HepG2 (cell line): ENCODE measurements at regions not wholly inside any gene's neighbourhood (a gene's known extent, or its start where the extent isn't known, plus 50 kb on each side); places are given as distances from the start of the nearest gene placed in this dataset.

ENCODE experiments used
- ATAC-seq: fragments of 200-7000 bp; cut with Tn5 transposase; 3 replicates; pipeline ENCODE4 v1.9.1; 2020; ENCODE audit warnings: mild to moderate bottlenecking, moderate library complexity
- BruUV-seq: library from RNA; stranded (reverse); fragments of 400-500 nt; replicated peaks from 2 replicates; lab custom pipeline; 2021; lab: Mats Ljungman, UMichigan
- CTCF ChIA-PET: fragments of 300-600 bp; formaldehyde crosslinking; extraction: SDS; loops from one replicate; lab custom pipeline; 2021; ENCODE audit warnings: low total read pairs, inconsistent platforms, low intra/inter-chr PET ratio; lab: Yijun Ruan, JAX
- POLR2A ChIA-PET: fragments of 350-600 bp; sonication (Branson Sonifier 250); formaldehyde crosslinking; loops from one replicate; lab custom pipeline; 2020; ENCODE audit warnings: antibody characterized with exemption, inconsistent platforms; lab: Yijun Ruan, JAX
- DNase-seq: peaks from one replicate; pipeline ENCODE4 v3.0.0-alpha.2; 2015; ENCODE audit warnings: low spot score
- FAIRE-seq: peaks from 3 replicates; lab custom pipeline; 2011; peaks lifted over from hg19 to GRCh38; lab: Jason Lieb, UNC
- H2AFZ ChIP-seq: one replicate; pipeline ENCODE4 v1.6.1; 2011; ENCODE audit warnings: low read length, inconsistent platforms
- H3K27ac ChIP-seq: fragments of 300-600 bp; 3 replicates; pipeline ENCODE4 v1.8.0; 2011; ENCODE audit warnings: mixed run types, mild to moderate bottlenecking, mixed read lengths, low read length, inconsistent platforms; ENCODE audit not compliant: insufficient read depth; ENCODE audit errors: extremely low read length
- H3K27me3 ChIP-seq, 2 experiments: fragments of 200-600 bp in 1 of 2; 2 replicates in 1 of 2; 3 replicates in 1 of 2; pipeline versions ENCODE4 v1.6.0 to v1.8.0; 2011; ENCODE audit warnings: low read length in 2 of 2, mild to moderate bottlenecking in 2 of 2, moderate library complexity in 2 of 2, inconsistent platforms in 1 of 2; ENCODE audit not compliant: insufficient read depth in 2 of 2, control insufficient read depth in 1 of 2
- H3K36me3 ChIP-seq, 2 experiments: fragments of 200-600 bp in 1 of 2; replicated peaks in 1 of 2; 2 replicates in 1 of 2; 3 replicates in 1 of 2; pipeline versions ENCODE4 v1.5.1 to v1.8.0; 2011; ENCODE audit warnings: low read length in 2 of 2, inconsistent platforms in 1 of 2; ENCODE audit not compliant: insufficient read depth in 2 of 2, control insufficient read depth in 1 of 2
- H3K4me1 ChIP-seq: 2 replicates; pipeline ENCODE4 v1.5.1; 2012; ENCODE audit warnings: low read length, inconsistent platforms; ENCODE audit not compliant: insufficient read depth
- H3K4me2 ChIP-seq: 2 replicates; pipeline ENCODE4 v1.6.0; 2011; ENCODE audit warnings: low read depth, low read length, inconsistent platforms
- H3K4me3 ChIP-seq, 3 experiments: fragments of 200-600 bp in 1 of 3; sonication (generic), shearing (Covaris generic) in 1 of 3; replicated peaks in 1 of 3; 2 replicates each; pipeline ENCODE4 v1.5.1; 2011 to 2016; ENCODE audit warnings: low read length in 3 of 3, inconsistent platforms in 2 of 3, low read depth in 2 of 3, mild to moderate bottlenecking in 2 of 3, control low read depth in 1 of 3, mixed read lengths in 1 of 3; ENCODE audit not compliant: insufficient read depth in 1 of 3
- H3K79me2 ChIP-seq: one replicate; pipeline ENCODE4 v1.6.1; 2011; ENCODE audit warnings: low read length, inconsistent platforms; ENCODE audit not compliant: insufficient read depth
- H3K9ac ChIP-seq: 2 replicates; pipeline ENCODE4 v1.6.0; 2011; ENCODE audit warnings: mild to moderate bottlenecking, low read depth, low read length, inconsistent platforms; ENCODE audit not compliant: insufficient read depth
- H3K9me3 ChIP-seq: 2 replicates; pipeline ENCODE4 v1.5.1; 2012; ENCODE audit warnings: mild to moderate bottlenecking, low read length
- H4K20me1 ChIP-seq: 2 replicates; pipeline ENCODE4 v1.6.0; 2011; ENCODE audit warnings: inconsistent platforms, mild to moderate bottlenecking, low read length, moderate library complexity; ENCODE audit not compliant: insufficient read depth
- CC2D1A ChIP-seq: sonication (generic); formaldehyde crosslinking; IDR thresholded peaks from 2 replicates; pipeline ENCODE4 v1.8.1; 2023; ENCODE audit warnings: mild to moderate bottlenecking, missing genetic modification reagents
- CEBPB ChIP-seq: IDR thresholded peaks from 2 replicates; pipeline ENCODE4 v1.6.1; 2011; ENCODE audit warnings: low read depth, low read length, improper control_type of control experiment, borderline replicate concordance
- ERF ChIP-seq: IDR thresholded peaks from 2 replicates; pipeline ENCODE4 v1.6.1; 2018; ENCODE audit warnings: missing biosample characterization, missing genetic modification reagents
- HOXA7 ChIP-seq: sonication (generic); formaldehyde crosslinking; IDR thresholded peaks from 2 replicates; pipeline ENCODE4 v1.8.1; 2022; ENCODE audit warnings: mild to moderate bottlenecking, missing genetic modification reagents, moderate library complexity
- JUN ChIP-seq: sonication (generic); formaldehyde crosslinking; IDR thresholded peaks from 2 replicates; pipeline ENCODE4 v1.4.0; 2020; ENCODE audit warnings: mild to moderate bottlenecking, missing genetic modification reagents
- MAFF ChIP-seq: IDR thresholded peaks from 2 replicates; pipeline ENCODE4 v1.6.1; 2011; ENCODE audit warnings: low read depth, low read length, improper control_type of control experiment
- MAFK ChIP-seq, 2 experiments: IDR thresholded peaks in 1 of 2; conservative IDR thresholded peaks in 1 of 2; 2 replicates each; pipeline ENCODE4 v1.6.1; 2011; ENCODE audit warnings: improper control_type of control experiment in 2 of 2, low read length in 2 of 2
- NBN ChIP-seq: fragments of 450-650 bp; conservative IDR thresholded peaks from 2 replicates; pipeline ENCODE4 v1.6.1; 2017
- PBX3 ChIP-seq: sonication (generic); formaldehyde crosslinking; IDR thresholded peaks from 2 replicates; pipeline ENCODE4 v1.8.1; 2023; ENCODE audit warnings: missing genetic modification reagents, inconsistent platforms, borderline replicate concordance
- SRSF9 ChIP-seq: fragments of 200-400 bp; formaldehyde crosslinking; IDR thresholded peaks from 2 replicates; pipeline ENCODE4 v1.6.1; 2018; ENCODE audit warnings: borderline replicate concordance, mild to moderate bottlenecking, low read depth, low read length; ENCODE audit not compliant: insufficient read depth, poor library complexity, severe bottlenecking
- ZFAT ChIP-seq: sonication (generic); formaldehyde crosslinking; conservative IDR thresholded peaks from 2 replicates; pipeline ENCODE4 v1.8.1; 2023; ENCODE audit warnings: missing genetic modification reagents, inconsistent platforms
- ZNF225 ChIP-seq: sonication (generic); formaldehyde crosslinking; IDR thresholded peaks from 2 replicates; pipeline ENCODE4 v1.4.0; 2020; ENCODE audit warnings: mild to moderate bottlenecking, missing genetic modification reagents
- ZNF253 ChIP-seq: sonication (generic); formaldehyde crosslinking; IDR thresholded peaks from 2 replicates; pipeline ENCODE4 v1.8.0; 2022; ENCODE audit warnings: mild to moderate bottlenecking, missing genetic modification reagents, borderline replicate concordance
- ZNF282 ChIP-seq: fragments of 450-650 bp; IDR thresholded peaks from 2 replicates; pipeline ENCODE4 v1.6.1; 2018; ENCODE audit not compliant: partially characterized antibody
- ZNF563 ChIP-seq: sonication (generic); formaldehyde crosslinking; IDR thresholded peaks from 2 replicates; pipeline ENCODE4 v1.8.0; 2022; ENCODE audit warnings: mild to moderate bottlenecking, moderate library complexity, missing genetic modification reagents
- ZNF691 ChIP-seq: sonication (generic); formaldehyde crosslinking; IDR thresholded peaks from 2 replicates; pipeline ENCODE4 v1.4.0; 2020; ENCODE audit warnings: missing genetic modification reagents, low read depth, mild to moderate bottlenecking, borderline replicate concordance
- ZNF788 ChIP-seq: sonication (generic); formaldehyde crosslinking; IDR thresholded peaks from 2 replicates; pipeline ENCODE4 v1.5.0; 2020; ENCODE audit warnings: mild to moderate bottlenecking, missing genetic modification reagents, borderline replicate concordance
- ZSCAN20 ChIP-seq: sonication (generic); formaldehyde crosslinking; IDR thresholded peaks from 2 replicates; pipeline ENCODE4 v1.4.0; 2020; ENCODE audit warnings: missing genetic modification reagents, mild to moderate bottlenecking, borderline replicate concordance
- WGBS: methylation state at CpG from one replicate; pipeline ENCODE4 v1.1.6; 2017; ENCODE audit warnings: low lambda C conversion rate; 5-methylcytosine and 5-hydroxymethylcytosine counted together
- in situ Hi-C: cut with HindIII; loops from 2 replicates; pipeline ENCODE4 v1.10.0; 2017; ENCODE audit warnings: low pct_unique_long_range_greater_than_20kb; ENCODE audit not compliant: extremely low pct_ligation_motif_present
- intact Hi-C: fragments of 100-400 bp; cut with micrococcal nuclease; formaldehyde crosslinking; loops from one replicate; pipeline ENCODE4 v1.10.0; 2022; ENCODE audit not compliant: unreplicated experiment
- TF ChIP-seq, protein P1 (sequence below): sonication (generic); formaldehyde crosslinking; IDR thresholded peaks from 2 replicates; pipeline ENCODE4 v1.4.0; 2020; ENCODE audit warnings: missing genetic modification reagents

- POLR2A ChIA-PET: no interaction called here
- Histone ChIP-seq H3K36me3 (no peaks in the 10 kb centered on the region), H2AFZ (no peak overlapping the region), H3K27me3 (no peaks in the 10 kb centered on the region), H3K4me1 (peaks cover 27% of the 10 kb centered on the region), H3K4me2 (no peak overlapping the region), H3K9me3 (no peaks in the 10 kb centered on the region), H4K20me1 (no peaks in the 10 kb centered on the region), H3K9ac (no peak overlapping the region), H3K79me2 (no peaks in the 10 kb centered on the region), H3K4me3 (no peak overlapping the region), H3K27ac (no peak overlapping the region)
- no peak; the same call in 2 of the 3 replicates for ATAC-seq
- in situ Hi-C loops (no loop called here), intact Hi-C loops (no loop called here)
- CTCF ChIA-PET: no interaction called here
- no peak for FAIRE-seq
- peak; percentile 64 for DNase-seq
- no TSS peak for BruUV-seq
- WGBS: 64% methylated on average over 15 of the region's 15 CpGs
- TF ChIP-seq ZNF691 (CRISPR knock-in tag) (no peak), ZNF225 (CRISPR knock-in tag) (no peak), CC2D1A (CRISPR knock-in tag) (no peak), ERF (no peak), JUN (CRISPR knock-in tag) (no peak), ZNF788 (no peak), ZSCAN20 (CRISPR knock-in tag) (no peak), MAFF (peak; percentile 62; the same call in 1 of the 2 replicates), MAFK (conservative IDR thresholded peaks at IDR 0.05 in 1 of 2, IDR thresholded peaks at IDR 0.05 in 1 of 2; ENCODE audit: low read length in 2 of 2) (peak; percentile 28 to 70; a peak in 3 of 4 replicates), SRSF9 (no peak), ZNF282 (no peak), NBN (no peak), HOXA7 (CRISPR knock-in tag) (no peak), CEBPB (peak; percentile 17; the same call in 1 of the 2 replicates), ZNF563 (CRISPR knock-in tag) (no peak), PBX3 (CRISPR knock-in tag) (no peak), ZFAT (CRISPR knock-in tag) (no peak), ZNF253 (CRISPR knock-in tag) (no peak)
- TF ChIP-seq, protein P1, sequence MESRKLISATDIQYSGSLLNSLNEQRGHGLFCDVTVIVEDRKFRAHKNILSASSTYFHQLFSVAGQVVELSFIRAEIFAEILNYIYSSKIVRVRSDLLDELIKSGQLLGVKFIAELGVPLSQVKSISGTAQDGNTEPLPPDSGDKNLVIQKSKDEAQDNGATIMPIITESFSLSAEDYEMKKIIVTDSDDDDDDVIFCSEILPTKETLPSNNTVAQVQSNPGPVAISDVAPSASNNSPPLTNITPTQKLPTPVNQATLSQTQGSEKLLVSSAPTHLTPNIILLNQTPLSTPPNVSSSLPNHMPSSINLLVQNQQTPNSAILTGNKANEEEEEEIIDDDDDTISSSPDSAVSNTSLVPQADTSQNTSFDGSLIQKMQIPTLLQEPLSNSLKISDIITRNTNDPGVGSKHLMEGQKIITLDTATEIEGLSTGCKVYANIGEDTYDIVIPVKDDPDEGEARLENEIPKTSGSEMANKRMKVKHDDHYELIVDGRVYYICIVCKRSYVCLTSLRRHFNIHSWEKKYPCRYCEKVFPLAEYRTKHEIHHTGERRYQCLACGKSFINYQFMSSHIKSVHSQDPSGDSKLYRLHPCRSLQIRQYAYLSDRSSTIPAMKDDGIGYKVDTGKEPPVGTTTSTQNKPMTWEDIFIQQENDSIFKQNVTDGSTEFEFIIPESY: no peak
Observed at GRCh38 chr15:62644889-62645742, 397.4 kb upstream of the TPM1 start.
